Keratinocyte (primary cell): ENCODE measurements at regions not wholly inside any gene's neighbourhood (a gene's known extent, or its start where the extent isn't known, plus 50 kb on each side); places are given as distances from the start of the nearest gene placed in this dataset.
A peak's percentile ranks its signal among the peaks of the same experiment; 100 is the strongest.

ENCODE experiments used
- DNase-seq: peaks from one replicate; pipeline ENCODE4 v3.0.0-alpha.2; 2011; ENCODE audit warnings: low read depth, missing footprints, low spot score
- FAIRE-seq: peaks from 2 replicates; lab custom pipeline; 2011; peaks lifted over from hg19 to GRCh38; lab: Jason Lieb, UNC
- H2AFZ ChIP-seq: 2 replicates; pipeline ENCODE4 v1.6.0; 2012; ENCODE audit warnings: low read length, control low read depth, inconsistent platforms; ENCODE audit not compliant: control insufficient read depth
- H3K27ac ChIP-seq: 2 replicates; pipeline ENCODE4 v1.5.1; 2011; ENCODE audit warnings: low read length; ENCODE audit not compliant: control insufficient read depth, insufficient read depth
- H3K27me3 ChIP-seq: 3 replicates; pipeline ENCODE4 v1.6.0; 2011; ENCODE audit warnings: low read length; ENCODE audit not compliant: control insufficient read depth, insufficient read depth; ENCODE audit errors: extremely low read depth
- H3K36me3 ChIP-seq, 2 experiments: 2 replicates in 1 of 2; 3 replicates in 1 of 2; pipeline ENCODE4 v1.5.1; 2011; ENCODE audit warnings: low read length in 2 of 2, mild to moderate bottlenecking in 1 of 2; ENCODE audit not compliant: control insufficient read depth in 2 of 2, insufficient read depth in 2 of 2; ENCODE audit errors: extremely low read depth in 1 of 2
- H3K4me1 ChIP-seq: 3 replicates; pipeline ENCODE4 v1.5.1; 2011; ENCODE audit warnings: low read length; ENCODE audit not compliant: control insufficient read depth, insufficient read depth; ENCODE audit errors: extremely low read depth
- H3K4me2 ChIP-seq: 3 replicates; pipeline ENCODE4 v1.6.0; 2011; ENCODE audit warnings: low read depth, low read length; ENCODE audit not compliant: control insufficient read depth, insufficient read depth; ENCODE audit errors: extremely low read depth
- H3K4me3 ChIP-seq, 3 experiments: fragments of 200-600 bp in 1 of 3; sonication (generic) in 1 of 3; 2 replicates in 2 of 3; 3 replicates in 1 of 3; pipeline ENCODE4 v1.5.1; 2011 to 2016; ENCODE audit warnings: low read length in 3 of 3, mild to moderate bottlenecking in 3 of 3, control low read depth in 2 of 3, inconsistent platforms in 1 of 3, low read depth in 1 of 3, mixed read lengths in 1 of 3, mixed run types in 1 of 3, moderate library complexity in 1 of 3; ENCODE audit not compliant: control insufficient read depth in 2 of 3, insufficient read depth in 2 of 3; ENCODE audit errors: extremely low read depth in 1 of 3
- H3K79me2 ChIP-seq: 2 replicates; pipeline ENCODE4 v1.6.0; 2012; ENCODE audit warnings: low read length; ENCODE audit not compliant: control insufficient read depth, insufficient read depth
- H3K9ac ChIP-seq: 3 replicates; pipeline ENCODE4 v1.6.0; 2011; ENCODE audit warnings: low read length; ENCODE audit not compliant: control insufficient read depth, insufficient read depth; ENCODE audit errors: extremely low read depth
- H3K9me1 ChIP-seq: 3 replicates; pipeline ENCODE4 v1.6.0; 2011; ENCODE audit warnings: low read length; ENCODE audit not compliant: control insufficient read depth, insufficient read depth; ENCODE audit errors: extremely low read depth
- H3K9me3 ChIP-seq: 2 replicates; pipeline ENCODE4 v1.5.1; 2012; ENCODE audit warnings: low read depth, low read length; ENCODE audit not compliant: control insufficient read depth
- H4K20me1 ChIP-seq: 3 replicates; pipeline ENCODE4 v1.6.0; 2011; ENCODE audit warnings: low read length; ENCODE audit not compliant: control insufficient read depth, insufficient read depth; ENCODE audit errors: extremely low read depth
- CTCF ChIP-seq, 3 experiments: IDR thresholded peaks in 1 of 3; conservative IDR thresholded peaks in 1 of 3; optimal IDR thresholded peaks in 1 of 3; 2 replicates in 2 of 3; 3 replicates in 1 of 3; pipeline versions ENCODE3 to v1.5.1; 2011; ENCODE audit warnings: low read length in 3 of 3, mild to moderate bottlenecking in 3 of 3, moderate library complexity in 2 of 3, control low read depth in 1 of 3, inconsistent platforms in 1 of 3; ENCODE audit not compliant: insufficient read depth in 2 of 3; ENCODE audit errors: extremely low read depth in 1 of 3
- EZH2 ChIP-seq: IDR thresholded peaks from one replicate; pipeline ENCODE4 v1.6.1; 2012; ENCODE audit warnings: inconsistent platforms, mild to moderate bottlenecking, low read length, moderate library complexity
- dilution Hi-C: fragments of 300-500 bp; cut with MboI; formaldehyde crosslinking; loops from one replicate; pipeline ENCODE4 v1.7.0; 2020; ENCODE audit warnings: low sequenced_read_pairs; ENCODE audit not compliant: extremely low pct_ligation_motif_present

GRCh38 chr9:100700689-100701318 is 122.9 kb downstream of the CAVIN4 start:
- no peak for TF ChIP-seq EZH2
- TF ChIP-seq CTCF (optimal IDR thresholded peaks at IDR 0.05 in 1 of 3, IDR thresholded peaks at IDR 0.05 in 1 of 3, conservative IDR thresholded peaks at IDR 0.05 in 1 of 3; ENCODE audit: extremely low read depth in 1 of 3, insufficient read depth in 2 of 3, low read length in 3 of 3) = peak; percentile 46 to 51 (median 47)
- H3K4me3 ChIP-seq = no peak overlapping the region
- DNase-seq = no peak
- no peaks in the 10 kb centered on the region for H3K9me1 ChIP-seq
- no peak overlapping the region for H3K27ac ChIP-seq
- no peaks in the 10 kb centered on the region for H4K20me1 ChIP-seq
- H3K36me3 ChIP-seq = no peaks in the 10 kb centered on the region
- no peaks in the 10 kb centered on the region for H3K79me2 ChIP-seq
- H3K4me1 ChIP-seq = no peaks in the 10 kb centered on the region
- no peak overlapping the region for H3K4me2 ChIP-seq
- no peaks in the 10 kb centered on the region for H3K27me3 ChIP-seq
- H3K9ac ChIP-seq = no peak overlapping the region
- H2AFZ ChIP-seq = no peak overlapping the region
- dilution Hi-C loops = no loop called here
- H3K9me3 ChIP-seq = no peaks in the 10 kb centered on the region
- FAIRE-seq = no peak

- Histone ChIP-seq H3K4me3 (no peak overlapping the region), H3K9me3 (no peaks in the 10 kb centered on the region), H3K4me2 (no peak overlapping the region), H3K27me3 (no peaks in the 10 kb centered on the region), H3K9me1 (no peaks in the 10 kb centered on the region), H3K27ac (no peak overlapping the region), H4K20me1 (no peaks in the 10 kb centered on the region), H3K36me3 (no peaks in the 10 kb centered on the region), H3K79me2 (no peaks in the 10 kb centered on the region), H2AFZ (no peak overlapping the region), H3K4me1 (no peaks in the 10 kb centered on the region), H3K9ac (no peak overlapping the region)
- peak; percentile 69 to 78 (median 70) for TF ChIP-seq CTCF (optimal IDR thresholded peaks at IDR 0.05 in 1 of 3, IDR thresholded peaks at IDR 0.05 in 1 of 3, conservative IDR thresholded peaks at IDR 0.05 in 1 of 3; ENCODE audit: extremely low read depth in 1 of 3, insufficient read depth in 2 of 3, low read length in 3 of 3)
- no peak for TF ChIP-seq EZH2
- no peak for FAIRE-seq
- DNase-seq = peak; percentile 15
- dilution Hi-C loops = no loop called here
Measured at GRCh38 chr9:100714372-100715099, 136.7 kb downstream of the CAVIN4 start.
